Liver (tissue), 8 donors: ENCODE measurements at regions not wholly inside any gene's neighbourhood (a gene's known extent, or its start where the extent isn't known, plus 50 kb on each side); places are given as distances from the start of the nearest gene placed in this dataset.
A peak's percentile ranks its signal among the peaks of the same experiment; 100 is the strongest.

Experiments used
- DNase-seq: peaks from one replicate; pipeline ENCODE4 v3.0.0-alpha.2; 2017; ENCODE audit warnings: low spot score
- H3K27ac ChIP-seq, 2 donors: one replicate each; pipeline ENCODE4 v1.7.0; 2013; ENCODE audit warnings: inconsistent platforms in 2 of 2, low read length in 2 of 2, control low read depth in 1 of 2, low read depth in 1 of 2, mild to moderate bottlenecking in 1 of 2
- H3K27me3 ChIP-seq, 4 donors: one replicate each; pipeline versions ENCODE4 v1.6.1 to v1.7.0; 2013; ENCODE audit warnings: low read length in 3 of 4, inconsistent platforms in 1 of 4, mild to moderate bottlenecking in 1 of 4, moderate library complexity in 1 of 4; ENCODE audit not compliant: control insufficient read depth in 4 of 4, insufficient read depth in 4 of 4
- H3K36me3 ChIP-seq, 4 donors: one replicate each; pipeline versions ENCODE4 v1.6.1 to v1.7.0; 2013; ENCODE audit warnings: low read length in 3 of 4, mild to moderate bottlenecking in 3 of 4, low read depth in 1 of 4, moderate library complexity in 1 of 4; ENCODE audit not compliant: control insufficient read depth in 4 of 4, insufficient read depth in 3 of 4
- H3K4me1 ChIP-seq, 4 donors: one replicate each; pipeline versions ENCODE4 v1.6.1 to v1.7.0; 2013; ENCODE audit warnings: low read length in 3 of 4, mild to moderate bottlenecking in 3 of 4, moderate library complexity in 1 of 4; ENCODE audit not compliant: control insufficient read depth in 4 of 4, insufficient read depth in 4 of 4
- H3K4me3 ChIP-seq, 3 donors: one replicate each; pipeline versions ENCODE4 v1.6.1 to v1.7.0; 2013; ENCODE audit warnings: low read length in 3 of 3, control low read depth in 1 of 3, low read depth in 1 of 3, mild to moderate bottlenecking in 1 of 3
- H3K9ac ChIP-seq, 2 donors: one replicate each; pipeline ENCODE4 v1.7.0; 2013; ENCODE audit warnings: low read length in 2 of 2, mild to moderate bottlenecking in 2 of 2, moderate library complexity in 2 of 2, control low read depth in 1 of 2, low read depth in 1 of 2
- H3K9me3 ChIP-seq, 4 donors: one replicate each; pipeline versions ENCODE4 v1.6.1 to v1.7.0; 2013; ENCODE audit warnings: low read length in 3 of 4; ENCODE audit not compliant: control insufficient read depth in 4 of 4
- CTCF ChIP-seq: fragments of 150-350 bp; IDR thresholded peaks from 2 replicates; pipeline ENCODE4 v1.5.1; 2017; ENCODE audit warnings: improper control_type of control experiment, low read depth, low read length; ENCODE audit not compliant: missing input control
- EGR1 ChIP-seq, 2 donors: IDR thresholded peaks; 2 replicates each; pipeline ENCODE4 v1.6.1; 2016 to 2018; ENCODE audit warnings: antibody characterized with exemption in 2 of 2, low read depth in 2 of 2
- FOXA1 ChIP-seq: IDR thresholded peaks from 2 replicates; pipeline ENCODE4 v1.6.1; 2016; ENCODE audit warnings: antibody characterized with exemption
- FOXA2 ChIP-seq: IDR thresholded peaks from 2 replicates; pipeline ENCODE4 v1.6.1; 2016; ENCODE audit warnings: antibody characterized with exemption
- GABPA ChIP-seq, 2 donors: IDR thresholded peaks in 1 of 2; conservative IDR thresholded peaks in 1 of 2; 2 replicates each; pipeline ENCODE4 v1.6.1; 2016; ENCODE audit warnings: antibody characterized with exemption in 2 of 2, mild to moderate bottlenecking in 1 of 2, moderate library complexity in 1 of 2
- HNF4A ChIP-seq, 2 donors: conservative IDR thresholded peaks; 2 replicates each; pipeline ENCODE4 v1.6.1; 2016; ENCODE audit warnings: antibody characterized with exemption in 2 of 2, mild to moderate bottlenecking in 2 of 2
- HNF4G ChIP-seq: IDR thresholded peaks from 2 replicates; pipeline ENCODE4 v1.6.1; 2016; ENCODE audit warnings: antibody characterized with exemption
- JUND ChIP-seq, 2 donors: IDR thresholded peaks; 2 replicates each; pipeline ENCODE4 v1.6.1; 2016; ENCODE audit warnings: antibody characterized with exemption in 2 of 2
- MAX ChIP-seq: IDR thresholded peaks from 2 replicates; pipeline ENCODE4 v1.6.1; 2016; ENCODE audit warnings: antibody characterized with exemption
- NR2F2 ChIP-seq: IDR thresholded peaks from 2 replicates; pipeline ENCODE4 v1.6.1; 2016; ENCODE audit warnings: antibody characterized with exemption
- RAD21 ChIP-seq, 2 donors: IDR thresholded peaks; 2 replicates each; pipeline ENCODE4 v1.6.1; 2016; ENCODE audit warnings: antibody characterized with exemption in 2 of 2, mild to moderate bottlenecking in 2 of 2
- REST ChIP-seq: IDR thresholded peaks from 2 replicates; pipeline ENCODE4 v1.6.1; 2016; ENCODE audit warnings: antibody characterized with exemption, mild to moderate bottlenecking
- RXRA ChIP-seq, 2 donors: IDR thresholded peaks; 2 replicates each; pipeline ENCODE4 v1.6.1; 2017 to 2018; ENCODE audit warnings: antibody characterized with exemption in 2 of 2, mild to moderate bottlenecking in 1 of 2
- SP1 ChIP-seq: IDR thresholded peaks from 2 replicates; pipeline ENCODE4 v1.6.1; 2018; ENCODE audit warnings: antibody characterized with exemption, mild to moderate bottlenecking
- TAF1 ChIP-seq: conservative IDR thresholded peaks from 2 replicates; pipeline ENCODE4 v1.6.1; 2016; ENCODE audit warnings: antibody characterized with exemption, mild to moderate bottlenecking
- YY1 ChIP-seq: IDR thresholded peaks from 2 replicates; pipeline ENCODE4 v1.6.1; 2016; ENCODE audit warnings: antibody characterized with exemption, mild to moderate bottlenecking
- WGBS: extraction: QIAGEN DNeasy Blood & Tissue Kit; methylation state at CpG from one replicate; pipeline ENCODE4 v1.1.7; 2013; 5-methylcytosine and 5-hydroxymethylcytosine counted together
- TF ChIP-seq, protein P1 (sequence below): IDR thresholded peaks from 2 replicates; pipeline ENCODE4 v1.6.1; 2016; ENCODE audit warnings: antibody characterized with exemption
- TF ChIP-seq, protein P2 (sequence below): IDR thresholded peaks from 2 replicates; pipeline ENCODE4 v1.6.1; 2016; ENCODE audit warnings: antibody characterized with exemption
- donor health status: healthy.
- donor health status: healthy.
- donor health status: healthy.
- donor health status: healthy.
- donor health status: healthy.

GRCh38 chr2:181788897-181789555, 102.5 kb upstream of the ITPRID2 start:
- DNase-seq, result no peak
- no peak overlapping the region for H3K9ac ChIP-seq
- H3K4me1 ChIP-seq, result peaks cover 2 to 11% (median 5%) of the 10 kb centered on the region in 4 donors
- H3K27me3 ChIP-seq, result no peaks in the 10 kb centered on the region
- H3K36me3 ChIP-seq, result no peaks in the 10 kb centered on the region
- TF ChIP-seq RXRA (IDR thresholded peaks at IDR 0.05) (peak in 1 of 2 donors; percentile 8), RAD21 (IDR thresholded peaks at IDR 0.05) (no peak)
- 67% methylated on average over 3 of the region's 3 CpGs for WGBS
- H3K27ac ChIP-seq, result no peak overlapping the region
- no peak overlapping the region for H3K4me3 ChIP-seq
- H3K9me3 ChIP-seq, result no peaks in the 10 kb centered on the region

- no peaks in the 10 kb centered on the region for H3K27me3 ChIP-seq
- peaks cover 2 to 11% (median 5%) of the 10 kb centered on the region in 4 donors for H3K4me1 ChIP-seq
- DNase-seq, result no peak
- no peak overlapping the region for H3K27ac ChIP-seq
- TF ChIP-seq TAF1 (no peak), HNF4G (no peak), HNF4A (conservative IDR thresholded peaks at IDR 0.05) (no peak), REST (no peak), FOXA2 (no peak), GABPA (IDR thresholded peaks at IDR 0.05 in 1 of 2, conservative IDR thresholded peaks at IDR 0.05 in 1 of 2) (no peak), YY1 (no peak), EGR1 (IDR thresholded peaks at IDR 0.05; ENCODE audit: low read depth in 2 of 2) (no peak), NR2F2 (no peak), RXRA (IDR thresholded peaks at IDR 0.05) (no peak), RAD21 (IDR thresholded peaks at IDR 0.05) (no peak), SP1 (no peak), JUND (IDR thresholded peaks at IDR 0.05) (no peak), FOXA1 (no peak), MAX (no peak), CTCF (no peak)
- TF ChIP-seq, protein P1, sequence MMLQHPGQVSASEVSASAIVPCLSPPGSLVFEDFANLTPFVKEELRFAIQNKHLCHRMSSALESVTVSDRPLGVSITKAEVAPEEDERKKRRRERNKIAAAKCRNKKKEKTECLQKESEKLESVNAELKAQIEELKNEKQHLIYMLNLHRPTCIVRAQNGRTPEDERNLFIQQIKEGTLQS, result no peak
- TF ChIP-seq, protein P2, sequence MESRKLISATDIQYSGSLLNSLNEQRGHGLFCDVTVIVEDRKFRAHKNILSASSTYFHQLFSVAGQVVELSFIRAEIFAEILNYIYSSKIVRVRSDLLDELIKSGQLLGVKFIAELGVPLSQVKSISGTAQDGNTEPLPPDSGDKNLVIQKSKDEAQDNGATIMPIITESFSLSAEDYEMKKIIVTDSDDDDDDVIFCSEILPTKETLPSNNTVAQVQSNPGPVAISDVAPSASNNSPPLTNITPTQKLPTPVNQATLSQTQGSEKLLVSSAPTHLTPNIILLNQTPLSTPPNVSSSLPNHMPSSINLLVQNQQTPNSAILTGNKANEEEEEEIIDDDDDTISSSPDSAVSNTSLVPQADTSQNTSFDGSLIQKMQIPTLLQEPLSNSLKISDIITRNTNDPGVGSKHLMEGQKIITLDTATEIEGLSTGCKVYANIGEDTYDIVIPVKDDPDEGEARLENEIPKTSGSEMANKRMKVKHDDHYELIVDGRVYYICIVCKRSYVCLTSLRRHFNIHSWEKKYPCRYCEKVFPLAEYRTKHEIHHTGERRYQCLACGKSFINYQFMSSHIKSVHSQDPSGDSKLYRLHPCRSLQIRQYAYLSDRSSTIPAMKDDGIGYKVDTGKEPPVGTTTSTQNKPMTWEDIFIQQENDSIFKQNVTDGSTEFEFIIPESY, result no peak
- H3K9me3 ChIP-seq, result no peaks in the 10 kb centered on the region
- H3K4me3 ChIP-seq, result no peak overlapping the region
- 84% methylated on average over 4 of the region's 4 CpGs for WGBS
- H3K9ac ChIP-seq, result no peak overlapping the region
- H3K36me3 ChIP-seq, result no peaks in the 10 kb centered on the region
Observed at GRCh38 chr2:181789827-181790448, 101.6 kb upstream of the ITPRID2 start.
